HFF-Myc (cell line): ENCODE measurements at regions not wholly inside any gene's neighbourhood (a gene's known extent, or its start where the extent isn't known, plus 50 kb on each side); places are given as distances from the start of the nearest gene placed in this dataset.
A peak's percentile ranks its signal among the peaks of the same experiment; 100 is the strongest.

Experiments used
- DNase-seq: peaks from one replicate; pipeline ENCODE4 v3.0.0-alpha.2; 2011; ENCODE audit warnings: low read depth; ENCODE audit errors: extremely low read depth
- H3K4me3 ChIP-seq: replicated peaks from 2 replicates; pipeline ENCODE4 v1.5.1; 2011; ENCODE audit warnings: low read depth, mild to moderate bottlenecking, control low read depth, low read length
- TF ChIP-seq, protein P1 (sequence below): IDR thresholded peaks from 2 replicates; pipeline ENCODE4 v1.5.1; 2012; ENCODE audit warnings: mild to moderate bottlenecking, low read depth, low read length, control low read depth; ENCODE audit errors: missing control alignments

DNA sequence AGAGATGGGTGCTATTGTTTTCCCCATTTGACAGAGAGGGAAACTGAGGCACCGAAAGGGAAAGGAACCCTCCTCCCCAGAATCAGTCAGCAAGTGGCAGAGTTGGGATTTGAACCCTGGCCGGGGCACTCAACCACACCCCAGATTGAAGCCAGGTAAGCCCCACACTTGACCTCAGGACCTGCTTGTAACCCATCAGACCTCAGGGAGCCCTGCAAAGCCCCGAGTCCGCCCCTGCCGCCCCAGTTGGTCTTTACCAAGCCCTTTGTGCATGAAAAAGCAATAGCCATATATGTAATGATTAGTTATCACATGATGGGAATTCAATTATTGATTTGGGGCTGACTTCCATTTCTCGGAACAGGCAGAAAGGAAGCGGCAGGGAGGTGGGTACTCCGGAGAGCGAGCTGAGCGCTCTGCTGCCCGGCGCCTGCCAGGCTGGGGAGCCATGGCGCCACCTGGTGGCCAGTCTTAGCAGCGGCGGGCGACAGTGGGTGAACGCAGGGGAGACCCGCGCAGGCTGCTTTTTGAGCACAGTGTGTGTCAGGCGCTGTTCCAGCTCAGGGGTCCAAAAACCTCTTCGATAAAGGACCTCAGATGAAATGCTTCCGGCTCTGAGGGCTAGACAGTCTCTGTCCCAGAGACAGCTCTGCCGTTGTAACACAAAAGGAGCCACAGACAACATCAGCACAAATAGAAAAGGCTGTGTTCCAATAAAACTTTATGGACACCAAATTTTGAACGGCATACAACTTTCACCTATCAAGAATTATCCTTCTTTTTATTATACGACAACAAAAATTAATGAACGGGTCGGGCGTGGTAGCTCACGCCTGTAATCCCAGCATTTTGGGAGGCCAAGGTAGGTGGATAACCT is 82.9 kb upstream of the CACNA1A start:
- DNase-seq = no peak
- TF ChIP-seq, protein P1, sequence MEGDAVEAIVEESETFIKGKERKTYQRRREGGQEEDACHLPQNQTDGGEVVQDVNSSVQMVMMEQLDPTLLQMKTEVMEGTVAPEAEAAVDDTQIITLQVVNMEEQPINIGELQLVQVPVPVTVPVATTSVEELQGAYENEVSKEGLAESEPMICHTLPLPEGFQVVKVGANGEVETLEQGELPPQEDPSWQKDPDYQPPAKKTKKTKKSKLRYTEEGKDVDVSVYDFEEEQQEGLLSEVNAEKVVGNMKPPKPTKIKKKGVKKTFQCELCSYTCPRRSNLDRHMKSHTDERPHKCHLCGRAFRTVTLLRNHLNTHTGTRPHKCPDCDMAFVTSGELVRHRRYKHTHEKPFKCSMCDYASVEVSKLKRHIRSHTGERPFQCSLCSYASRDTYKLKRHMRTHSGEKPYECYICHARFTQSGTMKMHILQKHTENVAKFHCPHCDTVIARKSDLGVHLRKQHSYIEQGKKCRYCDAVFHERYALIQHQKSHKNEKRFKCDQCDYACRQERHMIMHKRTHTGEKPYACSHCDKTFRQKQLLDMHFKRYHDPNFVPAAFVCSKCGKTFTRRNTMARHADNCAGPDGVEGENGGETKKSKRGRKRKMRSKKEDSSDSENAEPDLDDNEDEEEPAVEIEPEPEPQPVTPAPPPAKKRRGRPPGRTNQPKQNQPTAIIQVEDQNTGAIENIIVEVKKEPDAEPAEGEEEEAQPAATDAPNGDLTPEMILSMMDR = peak; percentile 96
- no peak overlapping the region for H3K4me3 ChIP-seq

- no peak for DNase-seq
- TF ChIP-seq, protein P1 = no peak
- no peak overlapping the region for H3K4me3 ChIP-seq
Observed at GRCh38 chr19:13585512-13585911, 79.2 kb upstream of the CACNA1A start.

DNA sequence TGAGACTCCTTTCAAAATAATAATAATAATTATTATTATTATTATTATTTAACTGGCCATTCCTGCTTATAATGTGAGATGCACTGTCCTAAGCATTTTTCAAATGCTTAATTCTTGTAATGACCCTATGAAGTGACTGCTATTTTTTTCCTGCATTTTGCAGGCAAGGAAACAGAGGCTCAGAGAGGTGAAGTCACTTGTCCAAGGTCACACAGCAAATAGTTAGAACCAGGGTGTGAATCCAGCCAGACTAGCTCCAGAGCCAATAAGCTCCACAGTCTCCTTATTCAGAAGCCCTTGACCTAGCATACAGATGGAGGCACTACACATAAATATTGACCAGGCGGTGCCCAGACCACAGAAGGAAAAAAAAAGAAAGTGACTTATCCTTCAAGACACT is 77.5 kb upstream of the CACNA1A start:
- H3K4me3 ChIP-seq = no peak overlapping the region
- DNase-seq = no peak
- TF ChIP-seq, protein P1 = no peak

DNA sequence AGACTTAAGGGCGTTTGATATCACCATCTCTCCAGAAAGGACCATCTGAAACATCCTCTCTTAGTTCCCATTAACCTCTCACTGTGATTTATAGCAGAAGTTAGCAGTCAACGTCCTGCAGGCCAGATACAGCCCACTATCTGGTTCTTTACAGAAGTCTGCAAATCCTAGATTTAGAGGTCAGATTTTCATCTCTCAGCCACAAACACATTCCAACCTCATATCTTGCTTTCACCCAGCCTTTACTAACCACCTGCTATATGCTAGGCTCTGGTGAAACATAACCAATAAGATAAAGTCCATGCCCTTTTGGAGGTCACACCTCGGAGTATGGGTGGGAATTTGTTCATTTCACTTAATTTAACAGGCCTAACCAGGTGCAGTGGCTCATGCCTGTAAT is 76.8 kb upstream of the CACNA1A start:
- H3K4me3 ChIP-seq = no peak overlapping the region
- TF ChIP-seq, protein P1 = no peak
- DNase-seq = no peak

- H3K4me3 ChIP-seq = no peak overlapping the region
- TF ChIP-seq, protein P1 = no peak
- DNase-seq = no peak
Observed at GRCh38 chr19:13581576-13581975, 75.3 kb upstream of the CACNA1A start.

- DNase-seq = no peak
- TF ChIP-seq, protein P1 = no peak
- H3K4me3 ChIP-seq = no peak overlapping the region
Observed at GRCh38 chr19:13579388-13580060, 73.2 kb upstream of the CACNA1A start.
